ENCODE measurements at regions not wholly inside any gene's neighbourhood (a gene's known extent, or its start where the extent isn't known, plus 50 kb on each side); places are given as distances from the start of the nearest gene placed in this dataset.
"Not testable (repeated sequence)": the region's sequence is repeated elsewhere in the genome, so short reads cannot be mapped to it uniquely, and the experiment has no call there.

DNA sequence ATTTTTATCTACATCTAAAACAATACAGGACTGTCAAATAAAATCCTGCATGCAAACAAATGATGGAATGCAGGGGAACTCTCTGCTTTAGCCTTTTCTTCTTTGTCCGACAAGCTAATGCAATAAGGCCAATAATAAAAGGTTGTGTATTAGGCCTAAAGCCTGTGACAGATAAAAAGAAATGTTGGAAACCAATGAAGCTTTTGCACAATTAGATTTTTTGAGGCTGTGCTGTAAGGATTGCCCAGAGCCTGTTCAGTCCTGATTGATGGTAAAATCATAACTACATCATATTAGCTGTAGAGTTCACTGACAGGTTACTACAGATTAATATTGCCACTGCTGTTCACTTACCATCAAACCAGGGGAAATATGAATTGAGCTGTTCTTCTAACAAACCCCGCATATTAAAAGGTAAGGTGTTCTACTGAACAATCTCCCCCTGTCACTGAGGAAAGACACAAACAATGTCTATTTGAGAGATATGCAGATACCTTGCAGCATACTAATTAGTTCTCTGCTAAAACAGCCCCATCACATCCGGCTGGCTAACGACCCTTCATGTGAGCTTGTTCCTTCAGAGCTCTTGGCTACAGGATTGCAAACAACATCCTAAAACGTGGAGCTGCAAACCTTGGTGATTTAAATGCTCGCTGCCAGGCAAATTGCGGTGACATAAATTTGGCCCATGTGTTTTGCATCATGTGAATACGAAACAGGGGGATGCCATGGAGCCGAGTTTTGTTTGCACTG lies 305.4 kb downstream of the MTX2 start:
- no peak for DNase-seq

GRCh38 chr2:176575237-176575744 lies 306.0 kb downstream of the MTX2 start:
- DNase-seq = no peak

GRCh38 chr2:176577054-176577453 lies 307.8 kb downstream of the MTX2 start:
- no peak for DNase-seq

GRCh38 chr2:176578292-176578691 lies 309.1 kb downstream of the MTX2 start:
- not testable (repeated sequence) for DNase-seq

DNA sequence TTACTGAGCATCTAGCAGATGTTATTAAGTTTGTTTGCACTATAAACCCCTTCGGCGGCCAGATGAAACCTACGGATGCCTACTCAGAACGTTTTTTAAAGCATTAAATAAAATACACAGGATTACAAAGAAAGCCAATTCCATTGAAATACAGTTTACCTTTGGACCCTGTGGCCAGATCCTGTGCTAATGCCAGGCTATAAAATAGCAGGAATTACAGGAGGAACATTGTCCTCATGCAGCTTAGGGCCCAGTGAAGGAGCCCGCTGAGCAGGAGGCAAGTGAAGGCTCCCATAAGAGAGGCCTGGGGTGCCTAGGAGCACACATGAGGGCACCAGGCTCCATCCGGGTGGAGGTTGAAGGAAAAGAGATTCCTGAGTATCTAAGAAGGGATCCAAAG lies 310.4 kb downstream of the MTX2 start:
- no peak for DNase-seq

DNA sequence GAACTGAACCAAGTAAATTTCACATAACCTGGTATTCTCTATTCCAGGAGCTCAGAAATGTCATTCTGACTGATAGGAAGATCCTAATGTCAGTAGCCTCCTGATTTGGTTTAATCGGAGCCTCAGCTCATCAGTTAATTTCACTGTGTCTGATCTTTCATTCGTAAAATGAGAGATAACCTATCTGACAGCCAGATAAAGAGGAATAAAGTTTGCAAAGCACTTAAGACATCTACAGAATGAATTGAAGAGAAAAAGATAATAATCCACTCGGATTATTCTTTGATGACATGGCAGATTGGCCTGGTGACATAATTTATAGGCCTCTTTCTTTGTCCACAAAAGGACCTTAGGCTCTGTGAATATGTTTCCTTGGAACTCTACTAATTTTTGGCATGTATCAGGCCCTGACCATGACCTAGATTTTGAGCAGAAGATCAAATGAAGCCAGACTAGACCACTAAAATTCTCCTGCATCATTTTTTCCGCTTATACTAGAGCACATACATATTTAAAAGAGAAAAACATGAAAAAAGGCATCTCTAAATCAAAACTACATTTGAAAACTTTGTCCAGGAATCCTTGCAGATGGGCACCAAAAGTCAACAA lies 312.4 kb downstream of the MTX2 start:
- no peak for DNase-seq

DNA sequence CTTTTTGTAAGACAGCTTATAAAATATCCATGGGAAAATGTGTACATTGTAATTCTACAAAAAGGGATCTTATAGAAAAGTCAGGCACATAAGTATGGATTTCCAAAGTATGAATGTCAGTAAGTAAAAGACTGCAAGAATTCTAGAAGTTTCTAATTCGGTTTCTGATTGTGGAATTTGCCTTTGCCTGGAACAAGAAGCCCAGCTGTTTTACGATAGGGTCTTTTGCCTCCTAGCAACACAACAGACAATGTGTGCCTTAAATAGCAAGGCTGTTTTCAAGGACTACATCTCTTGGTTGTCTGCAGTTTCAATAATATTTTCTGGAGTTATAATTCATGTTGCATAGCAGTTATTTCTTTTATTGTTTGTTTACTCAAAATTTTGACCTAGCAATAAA lies 312.9 kb downstream of the MTX2 start:
- no peak for DNase-seq

- no peak for DNase-seq
Observed at GRCh38 chr2:176582990-176583481, 313.8 kb downstream of the MTX2 start.

- no peak for DNase-seq
Observed at GRCh38 chr2:176583607-176584006, 314.4 kb downstream of the MTX2 start.

DNA sequence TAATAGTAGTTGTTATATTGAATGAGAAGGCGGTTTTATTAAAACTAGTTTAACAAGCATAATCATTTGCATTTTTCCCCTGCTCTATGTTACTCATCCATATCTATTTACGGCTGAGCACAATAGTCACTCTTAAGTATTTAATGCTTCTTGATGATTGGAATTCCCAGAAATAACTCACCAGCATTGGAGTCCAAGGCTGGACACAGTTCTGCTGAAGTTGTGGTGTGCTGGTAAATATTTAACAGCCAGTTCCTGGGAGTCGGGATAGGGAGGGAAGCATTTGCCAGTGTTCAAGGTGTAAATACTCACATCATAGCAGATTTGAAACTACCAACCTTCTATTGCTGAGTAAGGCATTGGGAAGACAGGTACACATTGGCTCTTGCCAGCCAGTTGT lies 315.1 kb downstream of the MTX2 start:
- DNase-seq = no peak

GRCh38 chr2:176585291-176585690 lies 316.0 kb downstream of the MTX2 start:
- DNase-seq = no peak

- DNase-seq = no peak
Observed at GRCh38 chr2:176585791-176586190, 316.5 kb downstream of the MTX2 start.

DNA sequence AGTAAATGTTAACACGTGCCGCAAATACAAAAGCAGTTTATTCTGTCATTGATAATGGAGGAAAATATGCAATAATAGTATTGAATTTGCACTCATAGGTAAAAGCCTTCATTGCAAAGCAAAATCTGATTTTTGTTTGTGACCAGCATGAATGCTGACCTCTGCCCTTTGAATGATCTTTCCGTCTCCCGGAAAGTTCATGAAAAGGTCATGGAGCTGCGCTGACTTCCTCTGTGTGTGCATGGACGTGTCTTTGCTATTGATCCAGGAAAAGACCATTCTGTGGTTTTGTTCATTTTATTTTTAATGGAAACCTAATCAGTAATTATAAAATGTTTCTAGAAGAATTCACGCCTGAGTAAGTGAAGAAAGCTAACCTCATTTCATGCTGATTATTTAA lies 320.0 kb downstream of the MTX2 start:
- DNase-seq = no peak

DNA sequence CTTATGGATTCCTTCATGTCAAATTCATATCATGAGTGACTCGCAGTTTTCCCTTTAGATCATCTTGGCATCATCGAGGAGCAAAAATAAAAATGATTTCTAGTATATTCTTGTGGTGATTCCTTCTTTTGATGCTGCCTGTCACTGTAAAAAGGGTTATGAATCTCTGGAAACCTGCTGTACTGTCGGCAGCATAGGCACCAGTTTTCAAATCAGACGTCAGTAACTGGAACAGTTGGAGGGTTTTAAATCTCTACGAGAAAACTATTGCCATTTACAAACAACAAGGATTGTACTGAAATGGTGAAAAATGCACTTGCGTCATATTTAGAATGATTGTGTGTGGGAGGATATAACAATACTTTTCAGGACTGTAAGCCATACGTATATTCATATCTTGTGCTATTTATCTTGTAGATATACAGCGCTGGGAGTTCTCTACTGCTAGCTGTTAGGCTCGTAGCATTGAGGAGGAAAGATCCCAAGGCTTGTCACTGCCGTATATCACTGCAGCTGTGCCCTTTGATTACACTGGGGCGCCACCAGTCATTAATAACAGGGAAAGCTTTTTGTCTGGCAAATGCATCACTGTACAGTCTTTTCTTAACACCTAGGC lies 320.7 kb downstream of the MTX2 start:
- DNase-seq = no peak

GRCh38 chr2:176592216-176592615 lies 323.0 kb downstream of the MTX2 start:
- DNase-seq = no peak

GRCh38 chr2:176595986-176596385 lies 326.7 kb downstream of the MTX2 start:
- no peak for DNase-seq

DNA sequence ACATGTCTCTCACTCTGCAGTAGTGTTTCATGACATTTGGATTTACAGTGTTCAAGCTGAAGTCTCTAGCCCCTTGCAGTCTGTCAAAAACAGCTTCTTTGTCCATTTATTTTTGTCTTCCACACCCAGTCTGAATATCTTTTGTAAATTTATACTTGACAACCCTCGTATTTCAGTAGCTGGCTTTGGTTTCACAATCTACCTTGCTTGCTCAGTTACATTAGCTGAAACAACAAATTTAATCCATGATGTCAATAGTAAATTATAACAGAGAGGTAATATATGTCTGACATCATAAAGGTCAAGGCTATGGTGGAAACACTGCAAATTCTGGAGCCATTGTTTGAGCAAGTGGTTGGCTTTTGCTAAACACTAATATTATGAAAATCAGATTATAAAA lies 328.7 kb downstream of the MTX2 start:
- DNase-seq = no peak

DNA sequence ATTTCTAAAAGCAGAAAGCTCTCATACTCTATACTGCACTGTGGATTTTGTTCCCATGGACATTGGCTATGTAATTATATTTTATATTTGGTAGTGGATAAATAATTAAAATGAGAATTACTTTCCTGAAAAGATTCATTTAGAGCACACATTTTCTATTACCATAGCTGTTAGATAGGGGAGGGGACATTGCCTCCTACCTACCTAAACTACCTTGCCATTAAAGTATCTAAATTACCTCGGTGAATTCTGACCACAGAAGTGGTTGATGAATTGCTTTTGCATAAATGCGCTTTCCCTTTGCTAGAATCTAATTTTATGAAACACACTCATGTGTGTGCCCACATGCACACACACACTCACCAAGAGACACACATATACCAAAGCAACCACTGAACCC lies 329.1 kb downstream of the MTX2 start:
- DNase-seq = no peak

DNA sequence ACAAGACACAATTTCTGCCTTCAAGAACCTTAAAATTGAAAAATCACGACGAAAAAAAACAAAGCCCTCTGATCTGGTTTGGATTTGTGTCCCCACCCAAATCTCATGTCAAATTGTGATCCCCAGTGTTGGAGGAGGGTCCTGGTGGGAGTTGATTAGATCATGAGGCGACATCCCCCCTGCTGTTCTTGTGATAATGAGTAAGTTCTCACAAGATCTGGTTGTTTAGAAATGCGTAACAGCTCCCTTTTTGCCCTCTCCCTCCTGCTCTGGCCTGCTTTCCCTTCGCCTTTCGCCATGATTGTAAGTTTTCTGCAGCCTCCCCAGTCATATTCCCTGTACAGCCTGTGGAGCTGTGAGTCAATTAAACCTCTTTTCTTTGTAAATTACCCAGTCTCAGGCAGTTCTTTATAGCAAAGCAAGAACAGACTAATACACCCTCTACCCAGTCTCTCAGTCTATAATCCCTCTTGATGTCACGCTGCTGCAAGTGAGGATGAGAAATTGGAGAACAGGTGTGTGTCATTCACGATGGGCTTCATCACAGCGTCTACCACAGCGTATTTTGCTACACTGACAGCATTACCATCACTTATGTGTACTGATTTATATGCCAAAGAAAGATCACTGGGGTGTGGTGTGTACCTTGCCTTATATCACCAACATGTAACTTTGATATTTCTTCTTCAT lies 330.7 kb downstream of the MTX2 start:
- no peak for DNase-seq

DNA sequence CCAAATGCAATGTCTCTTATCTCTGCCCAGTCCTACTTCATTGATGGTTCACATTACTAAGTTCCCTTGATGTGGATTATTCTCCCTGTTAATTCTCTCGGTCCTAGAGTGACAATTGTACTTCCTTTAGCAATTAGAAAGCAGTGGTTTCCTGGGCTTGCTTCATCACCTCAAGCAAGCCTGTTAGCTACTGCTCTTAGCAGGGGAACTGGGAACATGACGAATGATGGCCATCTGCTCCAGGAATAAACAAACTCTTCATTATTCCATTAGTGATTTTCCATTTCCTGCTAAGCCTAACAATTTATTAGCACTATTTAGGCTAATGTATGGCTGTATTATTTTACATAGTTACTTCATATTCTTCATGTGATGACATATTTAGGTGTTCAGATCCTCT lies 331.8 kb downstream of the MTX2 start:
- DNase-seq = no peak

- DNase-seq = no peak
Observed at GRCh38 chr2:176612036-176612435, 342.8 kb downstream of the MTX2 start.

DNA sequence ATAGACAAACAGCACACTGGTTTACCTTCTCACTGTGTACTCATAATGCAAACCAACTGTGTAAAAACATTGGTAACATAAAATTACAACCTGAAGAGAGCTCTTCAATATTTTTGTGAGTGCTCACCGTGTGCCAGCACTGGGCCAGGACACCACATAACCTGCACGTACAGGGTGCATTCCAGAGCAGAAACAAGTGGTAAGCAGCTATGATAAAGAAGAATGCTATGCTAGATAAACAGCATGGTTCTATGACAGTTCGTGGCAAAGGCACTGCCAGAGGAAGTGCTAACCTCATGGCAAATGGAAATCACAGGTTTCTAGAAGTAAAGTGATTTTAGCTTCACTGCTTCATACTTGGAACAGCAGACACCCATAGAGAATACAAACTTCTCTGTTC lies 343.5 kb downstream of the MTX2 start:
- no peak for DNase-seq

DNA sequence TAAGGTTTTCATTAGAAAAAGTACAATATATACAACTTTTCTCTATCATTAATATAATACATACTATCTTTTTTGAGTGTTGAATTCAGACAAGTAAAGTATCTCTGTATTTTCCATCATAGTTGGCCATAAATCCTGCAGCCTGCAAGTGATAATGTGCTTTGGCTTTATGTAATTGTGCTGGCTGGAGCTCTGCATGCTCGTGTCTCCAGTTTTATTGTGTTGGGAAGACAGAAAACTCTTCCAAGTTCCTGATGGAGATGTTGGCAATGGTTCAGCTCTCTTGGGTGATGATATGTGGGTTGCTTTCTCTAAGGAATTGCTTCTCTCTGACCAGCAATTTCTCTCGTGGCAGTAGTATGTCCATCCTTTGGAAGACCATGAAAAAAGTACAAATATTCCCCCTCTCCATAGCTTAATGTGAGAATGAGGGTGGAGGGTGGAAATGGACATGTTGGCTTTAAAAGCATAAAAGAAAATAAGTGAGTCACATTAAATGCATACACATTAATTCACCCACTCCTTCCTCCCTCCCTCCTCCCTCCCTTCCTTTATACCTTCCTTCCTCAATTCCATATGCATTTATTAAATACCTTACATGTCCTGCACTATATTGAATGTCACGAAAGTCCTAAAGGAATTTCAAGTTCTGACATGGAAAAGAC lies 344.2 kb downstream of the MTX2 start:
- no peak for DNase-seq

Measured in CD4-positive, alpha-beta T cell treated with Interferon alpha-2 for 1 hour (primary cell).